ENCODE measurements at regions not wholly inside any gene's neighbourhood (a gene's known extent, or its start where the extent isn't known, plus 50 kb on each side); places are given as distances from the start of the nearest gene placed in this dataset.

DNA sequence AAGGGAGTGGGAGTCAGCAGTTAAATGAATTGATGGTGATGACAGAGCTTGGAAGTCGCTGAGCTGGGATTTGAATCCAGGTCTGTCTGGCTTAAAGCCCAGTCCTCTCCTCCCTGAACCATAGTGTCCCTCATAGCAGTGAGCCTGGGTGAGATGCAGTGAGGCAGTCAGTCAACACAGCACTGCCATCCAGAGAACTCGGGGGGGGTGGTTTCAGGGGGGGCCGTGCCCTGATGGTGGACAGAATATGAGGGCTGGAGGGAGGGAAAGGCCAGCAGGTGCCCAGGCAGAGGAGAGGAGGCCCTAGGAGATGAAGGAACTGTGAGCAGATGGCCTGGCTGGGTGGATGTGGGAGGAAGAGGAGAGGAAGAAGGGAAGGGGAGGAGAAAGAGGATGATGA is 405.6 kb downstream of the PTPRU start:
- DNase-seq: no peak

DNA sequence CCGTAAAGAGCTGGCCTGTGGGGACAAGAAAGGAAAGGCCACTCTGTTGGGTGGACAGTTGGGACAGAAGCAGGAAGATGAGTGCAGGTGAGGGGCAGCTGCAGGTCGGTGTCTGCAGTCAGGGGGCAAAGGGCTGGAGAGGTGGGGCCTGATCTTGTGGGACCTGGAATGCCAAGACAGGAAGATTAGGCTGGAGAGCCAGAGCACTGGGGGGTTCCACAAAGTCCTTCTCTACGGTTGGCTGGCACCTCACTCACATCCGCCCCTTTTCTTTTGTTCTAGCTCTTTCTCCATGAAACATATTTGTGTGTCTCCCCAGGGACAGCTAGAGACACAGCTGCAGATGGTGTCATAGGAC is 404.1 kb downstream of the PTPRU start:
- DNase-seq: no peak

DNA sequence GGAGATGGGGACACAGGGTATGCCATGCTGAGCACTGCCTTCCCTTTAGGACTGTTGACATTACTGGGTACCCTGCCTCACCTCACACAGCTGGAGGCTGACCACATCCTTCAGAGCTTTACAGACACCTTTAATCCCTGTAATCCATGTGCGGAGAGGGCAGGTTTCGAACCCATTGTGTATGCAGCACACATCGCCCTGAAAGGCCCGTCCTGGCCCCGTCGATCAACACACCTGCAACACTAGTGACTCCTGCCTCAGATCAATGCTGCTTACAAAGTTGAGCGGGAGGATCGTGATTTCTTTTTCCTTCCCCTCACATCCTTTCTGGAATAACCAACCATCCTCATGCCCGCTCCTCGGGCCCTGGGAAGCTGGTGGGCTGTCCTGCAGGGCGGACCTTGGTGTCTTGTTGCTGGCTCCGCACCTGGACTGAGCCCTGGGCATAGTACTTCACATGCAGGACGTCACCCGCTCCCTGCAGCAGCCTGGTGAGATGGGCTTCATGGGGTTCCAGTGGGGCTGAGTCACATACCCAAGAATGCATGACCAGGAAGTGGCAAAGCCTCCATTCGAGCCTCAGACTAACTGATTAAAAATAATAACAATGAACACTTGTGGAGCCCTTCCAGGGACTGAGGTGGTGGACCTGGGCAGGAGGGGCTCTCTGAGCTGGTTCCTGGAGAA is 403.6 kb downstream of the PTPRU start:
- DNase-seq: no peak

DNA sequence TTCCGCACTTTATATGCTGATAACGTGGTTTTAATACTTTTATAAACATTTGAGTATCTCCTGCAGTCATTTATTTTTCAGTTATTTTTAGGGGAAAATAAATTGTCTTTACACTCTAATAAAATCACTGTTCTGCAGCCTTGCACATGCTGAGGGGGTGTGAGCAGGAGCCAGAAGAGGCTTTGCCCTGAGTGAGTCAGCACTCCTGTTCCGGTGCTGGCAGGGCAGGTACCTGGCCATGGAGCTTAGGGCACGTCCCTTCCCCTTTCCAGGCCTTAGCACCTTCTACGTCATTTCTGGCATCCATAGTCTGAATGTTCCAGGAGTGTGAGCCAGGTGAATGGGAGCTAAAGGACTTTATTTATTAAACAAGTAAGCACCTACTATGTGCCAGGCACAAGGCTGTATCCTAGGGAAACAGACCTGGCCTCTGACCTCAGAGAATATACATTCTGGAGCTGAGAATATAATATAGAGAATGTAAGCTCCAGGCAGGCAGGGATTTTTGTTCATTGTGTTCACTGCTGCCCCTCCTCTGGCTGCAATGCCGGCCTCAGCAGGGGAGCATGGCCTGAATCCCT is 402.9 kb downstream of the PTPRU start:
- no peak for DNase-seq

DNA sequence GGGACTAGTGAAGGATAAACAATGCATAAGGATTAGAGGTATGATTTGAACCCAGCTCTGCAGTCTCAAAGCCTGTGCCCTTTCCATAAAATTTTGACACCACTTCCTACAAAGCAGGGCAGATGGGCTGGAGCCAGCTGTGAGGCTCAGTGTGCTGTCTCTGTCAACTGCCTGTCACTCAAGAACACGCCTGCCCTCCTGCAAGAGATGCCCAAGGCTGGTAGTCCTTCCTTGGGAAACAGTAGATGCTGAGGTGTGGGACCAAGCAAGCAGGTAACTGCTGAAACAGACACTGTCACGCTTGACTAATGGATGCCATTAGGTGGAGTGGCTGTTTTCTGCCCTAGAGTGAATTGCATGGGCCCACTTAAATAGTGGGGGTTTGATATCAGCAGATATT is 402.0 kb downstream of the PTPRU start:
- no peak for DNase-seq

DNA sequence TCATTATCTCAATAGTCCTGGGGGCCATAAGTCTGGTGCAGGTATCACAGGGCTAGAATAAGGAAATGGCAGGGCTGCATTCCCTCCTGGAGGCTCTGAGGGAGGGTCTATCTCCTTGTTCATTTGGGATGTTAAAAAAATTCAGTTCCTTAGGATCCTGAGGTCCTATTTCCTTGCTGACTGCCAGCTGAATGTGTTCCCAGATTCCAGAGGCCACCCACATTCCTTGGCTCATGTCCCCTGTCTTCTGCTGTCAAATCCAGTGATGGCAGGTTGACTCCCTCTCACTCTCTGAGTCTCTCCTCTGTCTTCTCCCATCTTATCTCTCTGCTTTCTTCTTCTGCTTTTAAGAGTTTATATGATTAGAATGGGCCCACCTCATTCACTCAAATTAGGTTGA is 400.6 kb downstream of the PTPRU start:
- DNase-seq: no peak

DNA sequence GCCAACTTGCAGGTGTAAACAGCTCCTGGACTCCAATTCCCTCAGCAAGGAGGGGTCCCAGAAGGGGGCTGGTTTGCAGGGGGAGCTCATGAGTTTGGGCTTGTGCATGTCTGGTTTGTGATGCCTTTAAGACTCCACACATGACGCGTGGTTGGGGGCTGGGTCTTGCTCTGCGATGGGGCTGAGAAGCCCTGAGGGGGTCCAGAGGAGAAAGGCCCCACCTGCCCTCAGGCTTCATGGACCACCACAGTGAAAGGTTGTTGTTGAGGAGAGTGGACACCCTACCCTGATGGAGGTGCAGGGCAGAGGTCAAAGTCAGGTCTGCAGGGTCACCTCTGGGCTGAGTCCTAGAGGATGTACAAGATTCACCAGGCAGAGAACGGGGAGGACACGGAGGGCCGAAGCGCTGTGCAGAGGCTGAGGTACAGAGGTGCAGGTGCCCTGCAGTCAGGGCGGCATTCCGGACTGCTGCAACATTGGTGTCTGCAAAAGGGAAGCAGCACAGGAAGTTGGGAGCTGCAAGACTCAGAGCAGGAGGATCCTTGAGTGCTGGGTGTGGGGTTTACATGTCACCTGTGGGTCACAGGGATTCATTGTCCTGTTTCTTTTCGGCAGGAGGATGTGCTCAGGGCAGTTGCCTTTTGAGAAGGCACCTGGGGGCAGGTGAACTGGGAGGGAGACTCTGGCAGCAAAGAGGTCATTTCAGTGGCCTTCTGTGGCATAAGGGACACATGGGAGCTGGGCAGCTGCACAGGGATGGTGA is 399.4 kb downstream of the PTPRU start:
- no peak for DNase-seq

DNA sequence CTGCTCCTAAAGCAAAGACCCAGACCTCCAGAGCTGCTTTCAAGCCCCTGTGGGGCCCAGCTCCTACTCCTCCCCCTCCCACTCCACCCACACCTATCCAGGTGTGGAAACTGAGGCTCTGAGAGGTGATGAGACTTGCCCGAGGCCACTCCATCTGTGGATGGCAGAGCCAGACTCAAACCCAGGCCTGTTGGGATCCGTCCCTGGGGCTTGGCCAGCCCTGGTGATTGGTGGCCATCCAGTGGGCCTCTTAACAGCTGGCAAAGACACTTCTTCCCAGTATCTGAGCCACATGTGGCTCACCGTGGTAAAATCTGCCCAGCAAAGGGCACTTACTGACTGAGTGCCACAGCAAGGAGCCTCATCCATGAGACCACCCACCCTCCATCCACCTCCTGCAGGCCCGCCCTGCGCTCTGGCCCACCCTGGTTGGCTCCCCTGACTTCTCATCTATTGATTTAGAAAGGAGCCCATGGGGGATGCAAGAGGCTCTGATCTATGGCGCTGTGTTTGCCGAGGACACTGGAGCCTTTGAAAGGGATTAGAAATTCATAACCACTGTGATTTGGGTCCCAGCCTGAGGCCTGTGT is 398.5 kb downstream of the PTPRU start:
- DNase-seq: no peak

DNA sequence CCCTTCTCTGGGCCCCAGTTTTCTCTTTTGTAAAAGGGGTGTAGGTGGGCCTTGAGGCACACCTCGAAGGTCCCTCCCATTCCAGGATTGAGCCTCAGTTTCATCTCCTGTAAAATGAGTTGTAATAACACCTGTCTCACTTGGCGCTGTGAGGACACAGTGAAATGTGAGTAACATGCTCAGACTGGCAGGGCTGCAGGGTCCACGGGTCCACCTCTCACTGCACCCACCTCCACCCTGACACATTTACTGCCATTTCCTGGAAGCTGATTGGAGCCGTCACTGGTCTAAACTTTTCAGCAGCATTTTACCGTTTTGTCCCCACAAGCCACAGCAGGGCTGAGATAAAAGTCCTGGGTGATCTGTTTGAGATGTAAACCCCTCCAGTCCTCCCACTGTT is 398.0 kb downstream of the PTPRU start:
- DNase-seq: no peak

DNA sequence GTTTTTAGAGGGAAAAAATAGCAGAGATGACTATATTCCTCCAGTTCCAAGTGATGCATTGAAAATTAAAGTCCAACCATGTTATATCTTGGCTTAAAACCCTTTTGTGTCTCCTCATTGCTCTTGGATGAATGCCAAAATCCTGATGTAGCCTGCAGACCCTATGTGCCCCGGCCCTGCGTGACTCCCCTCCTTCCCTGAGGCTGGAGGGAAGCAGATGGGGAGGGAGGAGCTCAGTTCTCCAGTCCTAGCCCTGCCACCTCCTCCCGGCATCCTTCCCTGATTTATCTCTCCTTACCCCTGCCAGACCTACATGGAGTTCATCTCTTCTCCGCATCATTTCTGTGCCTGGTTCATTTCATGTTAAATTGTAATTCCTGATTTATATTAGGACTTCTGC is 397.4 kb downstream of the PTPRU start:
- no peak for DNase-seq

DNA sequence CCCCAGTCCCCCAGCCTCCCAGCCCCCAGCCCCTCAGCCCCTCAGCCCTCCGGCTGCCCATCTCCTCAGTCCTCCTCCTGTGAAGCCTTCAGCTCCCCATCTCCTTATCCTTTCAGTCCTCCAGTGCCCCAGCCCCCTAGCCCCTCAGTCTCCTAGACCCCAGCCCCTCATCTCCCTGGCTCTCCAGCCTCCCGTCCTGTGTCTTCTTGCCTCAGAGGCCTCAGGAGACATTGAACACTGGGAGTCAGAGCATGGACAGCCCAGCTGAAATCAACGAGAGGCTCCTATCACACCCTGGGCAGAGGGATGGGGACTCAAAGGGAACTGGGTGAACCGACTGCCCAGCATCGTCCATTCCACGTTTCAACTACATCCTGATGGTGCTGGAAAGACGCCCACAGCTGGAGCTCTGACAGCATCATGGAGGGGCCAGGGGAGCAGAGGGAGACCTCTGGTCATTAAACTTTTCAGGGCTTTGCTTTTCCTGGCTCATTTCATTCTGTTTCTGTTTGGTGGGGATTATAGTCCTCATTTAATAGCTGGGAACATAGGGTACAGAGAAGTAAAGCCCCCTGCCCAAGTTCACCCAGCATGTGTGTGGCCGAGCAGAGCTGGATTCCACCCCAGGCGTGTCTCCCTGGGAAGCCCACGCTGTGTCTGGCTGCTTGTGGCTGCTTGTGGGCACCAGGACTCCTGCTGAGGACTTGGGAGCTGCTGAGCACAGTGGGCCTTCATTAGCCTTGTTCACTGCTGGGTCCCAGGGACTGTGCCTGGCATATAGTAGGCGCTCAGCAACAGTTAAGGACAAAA is 396.7 kb downstream of the PTPRU start:
- DNase-seq: no peak

DNA sequence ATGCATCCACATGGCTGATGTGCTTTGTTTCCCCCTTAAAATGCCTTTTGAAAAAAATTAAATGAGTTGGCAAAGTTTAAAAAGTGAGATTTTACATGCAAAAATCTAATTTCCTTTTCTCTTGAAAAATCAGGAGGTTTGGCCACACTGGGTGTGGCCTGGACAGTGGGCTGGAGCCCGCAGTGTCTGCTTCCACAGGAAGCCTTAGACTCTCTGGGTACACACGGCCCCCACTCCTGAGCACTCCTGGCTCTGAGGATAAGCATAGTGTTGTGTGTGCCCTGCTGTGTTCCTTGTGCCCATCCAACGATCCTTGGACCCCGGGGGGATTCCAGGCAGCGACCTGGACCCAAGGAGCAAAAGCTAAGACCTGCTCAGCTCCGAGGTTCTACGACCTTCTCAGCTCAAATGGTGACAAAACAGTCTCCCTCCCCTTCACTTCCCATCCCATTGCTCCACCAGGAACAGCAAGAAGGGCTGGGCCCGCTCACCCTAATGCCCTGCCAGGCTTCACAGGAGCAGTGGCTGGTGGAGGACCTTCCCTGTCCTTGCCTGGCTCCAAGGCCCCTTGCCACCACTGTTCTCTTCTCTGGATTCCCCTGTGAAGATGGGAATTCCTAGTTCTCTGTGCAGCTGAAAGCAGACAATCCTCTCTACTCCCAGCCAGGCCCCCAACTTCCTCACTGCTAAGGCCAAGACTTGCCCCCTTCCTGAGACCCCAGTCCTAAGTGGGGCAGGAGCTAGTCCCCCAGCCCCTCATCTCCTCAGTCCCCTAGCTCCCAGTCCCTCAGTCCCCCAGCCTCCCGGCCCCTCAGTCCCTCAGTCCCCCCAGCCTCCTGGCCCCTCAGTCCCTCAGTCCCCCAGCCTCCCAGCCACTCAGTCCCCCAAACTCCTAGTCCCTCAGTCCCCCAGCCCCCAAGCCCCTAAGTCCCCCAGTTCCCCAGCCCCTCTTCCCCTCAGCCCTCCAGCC is 395.8 kb downstream of the PTPRU start:
- no peak for DNase-seq

DNA sequence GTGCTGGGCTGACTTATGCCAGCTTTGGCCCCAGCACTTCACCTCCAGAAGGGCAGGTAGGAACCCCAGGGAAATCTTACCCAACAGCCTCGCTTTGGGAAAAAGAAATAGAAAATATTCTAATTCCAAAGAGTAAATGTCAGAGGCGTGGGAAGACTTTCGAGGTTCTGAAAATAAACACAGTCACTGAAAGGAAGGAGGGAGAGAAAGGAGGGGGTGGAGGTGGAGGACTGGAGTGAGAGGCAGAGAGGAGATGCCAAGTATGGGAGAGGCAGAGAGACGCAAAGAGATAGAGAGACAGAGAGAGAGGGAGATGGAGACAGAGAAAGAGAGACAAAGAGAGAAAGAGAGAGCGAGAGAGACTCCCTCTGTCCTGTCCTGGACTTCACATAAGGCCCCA is 395.0 kb downstream of the PTPRU start:
- no peak for DNase-seq

DNA sequence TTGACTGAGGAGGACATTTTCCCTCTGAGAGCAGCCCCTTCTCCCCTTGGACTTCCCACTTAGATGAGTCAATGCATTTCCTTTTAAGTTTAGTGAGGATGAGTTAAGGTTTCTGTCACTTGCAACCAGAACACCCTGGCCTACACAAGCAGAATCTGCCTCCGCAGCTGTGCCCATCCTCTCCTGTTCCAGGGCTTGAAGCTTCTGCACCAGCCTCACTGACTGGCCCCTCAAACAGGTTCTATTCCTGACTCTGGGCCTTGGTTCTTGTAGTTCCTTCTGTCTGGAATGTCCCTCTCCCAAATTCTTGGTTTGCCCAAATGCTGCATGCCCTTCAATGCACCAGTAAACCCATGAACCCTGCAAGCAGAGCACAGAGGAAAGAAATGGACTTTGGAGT is 394.4 kb downstream of the PTPRU start:
- no peak for DNase-seq

DNA sequence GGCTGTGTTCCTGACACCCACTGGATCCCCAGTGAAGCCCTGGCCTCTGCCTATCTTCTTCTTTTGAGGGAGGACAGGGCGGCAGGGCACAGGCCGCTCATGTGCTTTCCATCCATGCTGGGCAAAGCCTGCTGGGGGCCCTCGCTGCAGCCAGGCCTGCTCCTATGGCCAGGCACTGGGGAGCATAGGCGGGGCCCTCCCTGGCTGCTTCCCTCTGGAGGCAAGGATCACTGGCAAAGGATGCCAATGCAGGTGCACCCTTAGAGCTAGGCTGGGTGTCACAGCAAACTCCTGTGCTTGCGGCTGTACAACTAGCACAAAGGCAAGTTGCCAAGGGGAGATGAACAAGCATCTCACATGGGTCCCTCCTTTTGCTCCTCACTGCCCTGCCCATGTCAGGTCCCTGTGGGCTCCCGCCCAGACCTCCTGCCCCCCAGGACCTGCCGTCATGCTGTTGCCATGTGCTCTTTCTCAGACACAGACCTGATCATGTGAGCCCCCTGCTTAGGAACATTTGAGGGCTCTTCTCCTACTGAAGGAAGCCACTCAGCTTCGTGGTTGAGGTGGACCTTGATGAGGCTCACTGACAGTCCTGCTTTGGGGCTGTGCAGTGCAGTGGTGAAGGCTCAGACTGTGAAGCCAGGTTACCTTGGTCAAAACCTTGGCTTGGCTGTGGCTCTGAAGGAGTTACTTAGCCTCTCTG is 393.6 kb downstream of the PTPRU start:
- DNase-seq: no peak

DNA sequence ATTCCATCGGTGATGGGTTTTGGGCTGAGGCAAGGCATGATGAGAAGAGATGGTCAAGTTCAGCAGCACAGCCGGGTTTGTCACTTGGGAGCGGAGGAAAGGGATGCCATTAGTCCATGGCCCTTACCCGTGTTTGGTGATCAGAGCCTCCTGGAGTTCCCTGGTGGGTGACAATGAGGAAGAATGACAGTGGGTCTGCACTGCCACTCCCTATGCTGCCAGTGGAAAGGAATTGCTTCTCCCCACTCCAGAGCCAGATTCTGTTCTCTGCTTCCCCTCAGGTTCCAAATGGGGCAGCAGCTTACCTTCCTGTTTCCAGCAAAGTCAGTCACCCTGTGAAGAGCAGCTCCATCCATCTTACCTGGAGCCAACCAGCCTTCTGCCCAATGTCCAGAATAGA is 393.1 kb downstream of the PTPRU start:
- DNase-seq: no peak

DNA sequence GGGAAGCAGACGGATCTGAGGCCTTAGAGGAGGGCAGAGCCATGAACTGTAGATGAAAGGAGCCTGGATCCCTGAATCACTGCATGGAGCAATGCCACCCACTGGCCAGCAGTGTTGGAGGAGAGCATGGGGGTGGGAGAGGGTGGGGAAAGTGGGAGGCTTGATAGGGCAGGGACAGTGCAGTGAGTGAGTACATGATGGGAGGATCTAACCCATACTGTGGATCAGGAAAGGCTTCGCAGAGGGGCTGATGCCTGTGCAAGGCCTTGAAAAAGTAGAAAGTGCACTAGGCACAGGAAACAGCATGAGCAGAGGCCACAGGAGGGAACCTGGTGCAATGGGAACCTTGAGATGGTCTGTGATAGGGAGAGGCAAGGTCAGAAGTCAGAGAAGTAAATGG is 391.9 kb downstream of the PTPRU start:
- DNase-seq: no peak

DNA sequence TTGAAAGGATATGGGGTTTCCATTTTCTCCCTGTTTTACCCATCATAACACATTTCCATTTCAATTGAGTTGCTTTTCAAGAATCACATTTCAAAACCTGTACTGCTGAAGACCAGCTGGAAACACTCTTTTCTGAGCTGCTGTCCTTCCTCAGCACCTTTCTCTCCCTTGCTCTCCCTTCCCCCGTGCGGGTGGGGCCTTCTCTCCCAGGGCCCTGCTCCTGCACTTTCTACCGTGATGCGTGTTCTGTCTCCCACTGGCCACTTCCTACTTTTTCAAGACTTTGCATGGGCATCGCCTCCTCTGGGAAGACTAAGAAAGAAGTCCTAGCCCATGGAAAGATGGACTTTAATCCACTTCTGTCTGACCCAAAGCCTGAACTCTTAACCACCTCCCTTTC is 390.4 kb downstream of the PTPRU start:
- DNase-seq: no peak

DNA sequence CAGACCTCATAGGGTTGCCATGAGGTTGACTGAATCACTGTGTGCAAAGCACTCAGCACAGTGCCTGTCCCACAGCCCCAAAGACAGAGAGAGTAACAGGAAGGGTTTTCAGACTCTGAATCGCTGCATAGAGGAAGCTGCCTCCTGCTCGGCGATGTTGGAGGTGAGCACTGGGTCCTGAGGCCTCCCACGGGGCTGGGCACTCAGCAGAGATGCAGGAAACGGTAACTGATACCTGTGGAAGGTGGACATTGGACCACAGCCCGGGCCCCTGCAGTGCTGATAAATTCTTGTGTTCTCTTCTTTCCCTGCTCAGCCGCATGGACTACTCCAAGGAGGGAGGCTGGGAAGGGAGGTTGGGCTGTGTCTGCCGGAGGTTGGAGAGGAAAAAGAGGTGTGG is 389.7 kb downstream of the PTPRU start:
- DNase-seq: no peak

DNA sequence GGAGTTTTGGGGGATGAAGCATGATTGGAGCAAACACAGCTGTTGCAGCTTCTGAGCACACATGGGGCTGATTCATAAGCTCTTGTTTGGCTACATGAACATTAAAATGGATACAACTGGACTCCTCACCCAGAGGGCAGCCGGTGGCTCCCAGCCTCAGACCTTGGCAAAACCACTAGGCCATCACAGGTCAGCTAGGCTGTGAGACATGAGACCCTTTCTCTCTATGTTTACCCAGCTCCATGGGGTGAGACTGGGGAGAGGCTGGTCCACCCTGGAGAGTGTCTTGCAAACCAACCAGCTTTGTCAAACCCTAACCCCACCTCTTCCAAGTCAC is 388.7 kb downstream of the PTPRU start:
- no peak for DNase-seq

DNA sequence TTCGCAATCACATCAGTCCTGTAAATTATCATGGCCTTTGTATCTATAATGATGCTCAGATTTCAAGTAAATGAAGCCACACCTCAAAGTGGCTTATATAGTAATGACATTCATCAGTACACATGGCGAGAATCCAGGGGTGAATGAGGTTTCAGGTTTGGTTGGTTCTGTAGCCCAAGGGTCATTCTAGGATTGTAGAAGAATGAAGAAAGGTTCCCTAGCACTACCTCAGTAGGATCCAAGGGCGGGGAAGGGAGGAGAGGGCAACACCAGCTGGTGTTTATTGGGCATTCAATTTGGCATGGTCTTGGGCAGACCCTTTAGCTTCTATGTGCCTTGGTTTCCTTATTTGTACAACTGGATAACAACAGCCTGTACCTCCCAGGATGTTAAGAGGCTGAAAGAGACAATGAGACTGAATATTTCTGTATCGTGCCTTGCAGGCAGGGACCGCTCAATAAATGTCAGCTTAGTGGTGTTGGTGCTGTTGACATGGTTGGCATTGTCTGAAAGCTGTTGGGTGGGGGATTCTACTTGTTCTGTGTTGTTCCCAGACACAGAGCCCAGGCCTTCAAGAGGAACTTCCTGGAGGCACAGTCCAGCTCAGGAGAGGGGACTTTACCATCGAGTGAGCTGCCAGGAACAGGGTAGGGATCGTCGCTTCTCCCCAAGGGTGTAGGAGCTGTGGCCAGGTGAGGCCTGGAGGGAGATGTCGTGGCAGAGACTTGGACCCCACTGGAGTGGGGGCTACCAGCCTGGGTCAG is 388.2 kb downstream of the PTPRU start:
- no peak for DNase-seq

Data from NCI-H187 (cell line).